ENCODE measurements at regions not wholly inside any gene's neighbourhood (a gene's known extent, or its start where the extent isn't known, plus 50 kb on each side); places are given as distances from the start of the nearest gene placed in this dataset.

GRCh38 chr4:14912426-14912825 lies 89.9 kb upstream of the CPEB2 start:
- TF ChIP-seq, protein P1, sequence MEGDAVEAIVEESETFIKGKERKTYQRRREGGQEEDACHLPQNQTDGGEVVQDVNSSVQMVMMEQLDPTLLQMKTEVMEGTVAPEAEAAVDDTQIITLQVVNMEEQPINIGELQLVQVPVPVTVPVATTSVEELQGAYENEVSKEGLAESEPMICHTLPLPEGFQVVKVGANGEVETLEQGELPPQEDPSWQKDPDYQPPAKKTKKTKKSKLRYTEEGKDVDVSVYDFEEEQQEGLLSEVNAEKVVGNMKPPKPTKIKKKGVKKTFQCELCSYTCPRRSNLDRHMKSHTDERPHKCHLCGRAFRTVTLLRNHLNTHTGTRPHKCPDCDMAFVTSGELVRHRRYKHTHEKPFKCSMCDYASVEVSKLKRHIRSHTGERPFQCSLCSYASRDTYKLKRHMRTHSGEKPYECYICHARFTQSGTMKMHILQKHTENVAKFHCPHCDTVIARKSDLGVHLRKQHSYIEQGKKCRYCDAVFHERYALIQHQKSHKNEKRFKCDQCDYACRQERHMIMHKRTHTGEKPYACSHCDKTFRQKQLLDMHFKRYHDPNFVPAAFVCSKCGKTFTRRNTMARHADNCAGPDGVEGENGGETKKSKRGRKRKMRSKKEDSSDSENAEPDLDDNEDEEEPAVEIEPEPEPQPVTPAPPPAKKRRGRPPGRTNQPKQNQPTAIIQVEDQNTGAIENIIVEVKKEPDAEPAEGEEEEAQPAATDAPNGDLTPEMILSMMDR (IDR thresholded peaks at IDR 0.05; ENCODE audit: extremely low read depth, insufficient read depth, missing control alignments), result no peak
- in situ Hi-C loops (cut with MboI; ENCODE audit: low pct_unique_long_range_greater_than_20kb, low sequenced_read_pairs, unreplicated experiment), result no loop called here
- DNase-seq (ENCODE audit: low spot score), result no peak

DNA sequence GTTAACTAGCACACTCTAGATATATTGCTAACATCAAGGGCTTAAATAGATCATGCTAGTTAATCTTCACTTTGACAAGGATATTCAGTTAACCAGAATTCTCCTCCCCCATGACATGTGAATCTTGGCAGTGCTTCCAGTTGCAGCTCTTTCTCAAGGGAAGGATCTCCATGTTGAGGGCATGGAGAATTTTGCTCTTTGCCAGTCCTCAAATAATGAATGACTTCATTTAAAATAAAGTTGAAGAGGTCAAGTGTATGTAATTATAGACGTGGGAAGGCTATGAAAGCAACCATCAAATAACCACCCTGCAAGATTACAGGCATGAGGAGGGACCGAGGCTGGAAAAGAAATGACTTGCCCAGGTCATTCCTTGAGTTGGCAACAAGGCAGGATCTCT lies 87.3 kb upstream of the CPEB2 start:
- no peak for DNase-seq (ENCODE audit: low spot score)
- in situ Hi-C loops (cut with MboI; ENCODE audit: low pct_unique_long_range_greater_than_20kb, low sequenced_read_pairs, unreplicated experiment), result no loop called here
- TF ChIP-seq, protein P1 (IDR thresholded peaks at IDR 0.05; ENCODE audit: extremely low read depth, insufficient read depth, missing control alignments), result no peak

DNA sequence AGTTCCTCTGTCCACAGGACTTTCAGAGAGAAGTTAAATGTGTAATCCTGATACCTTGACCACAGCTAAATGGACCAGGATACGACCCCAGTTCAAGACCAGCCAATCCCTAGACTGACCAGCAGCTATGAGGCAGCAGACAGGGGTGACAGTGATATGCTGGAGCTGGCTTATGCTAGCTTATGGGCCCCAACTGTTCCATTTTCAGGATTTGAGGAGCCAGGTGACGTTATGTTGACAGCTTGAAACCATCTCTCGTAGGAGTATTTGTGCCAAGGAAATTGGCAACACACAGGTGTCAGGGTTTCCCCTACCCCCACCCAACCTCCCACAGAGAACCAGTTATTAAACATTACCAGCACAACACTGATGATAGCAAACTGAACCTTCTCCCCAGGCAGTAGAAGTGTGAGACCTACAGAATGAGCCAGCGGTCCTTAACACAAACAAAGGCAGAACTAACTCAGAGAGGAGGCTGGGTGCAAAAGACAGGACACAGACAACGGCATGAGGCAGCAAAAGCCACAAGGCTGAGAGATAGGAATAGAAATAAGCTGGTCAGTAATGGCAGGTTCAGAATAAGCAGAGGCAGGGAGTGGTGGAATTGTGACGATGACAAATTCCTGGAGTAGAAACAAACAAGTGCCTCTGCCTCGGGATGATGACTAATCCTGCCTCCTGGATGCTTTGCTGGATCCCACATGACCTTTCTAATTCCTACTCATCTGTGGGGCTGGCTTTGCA lies 85.6 kb upstream of the CPEB2 start:
- in situ Hi-C loops (cut with MboI; ENCODE audit: low pct_unique_long_range_greater_than_20kb, low sequenced_read_pairs, unreplicated experiment), result no loop called here
- TF ChIP-seq, protein P1 (IDR thresholded peaks at IDR 0.05; ENCODE audit: extremely low read depth, insufficient read depth, missing control alignments), result no peak
- DNase-seq (ENCODE audit: low spot score), result no peak

GRCh38 chr4:14917298-14917633 lies 85.0 kb upstream of the CPEB2 start:
- in situ Hi-C loops (cut with MboI; ENCODE audit: low pct_unique_long_range_greater_than_20kb, low sequenced_read_pairs, unreplicated experiment), result no loop called here
- TF ChIP-seq, protein P1 (IDR thresholded peaks at IDR 0.05; ENCODE audit: extremely low read depth, insufficient read depth, missing control alignments), result no peak
- DNase-seq (ENCODE audit: low spot score), result no peak

DNA sequence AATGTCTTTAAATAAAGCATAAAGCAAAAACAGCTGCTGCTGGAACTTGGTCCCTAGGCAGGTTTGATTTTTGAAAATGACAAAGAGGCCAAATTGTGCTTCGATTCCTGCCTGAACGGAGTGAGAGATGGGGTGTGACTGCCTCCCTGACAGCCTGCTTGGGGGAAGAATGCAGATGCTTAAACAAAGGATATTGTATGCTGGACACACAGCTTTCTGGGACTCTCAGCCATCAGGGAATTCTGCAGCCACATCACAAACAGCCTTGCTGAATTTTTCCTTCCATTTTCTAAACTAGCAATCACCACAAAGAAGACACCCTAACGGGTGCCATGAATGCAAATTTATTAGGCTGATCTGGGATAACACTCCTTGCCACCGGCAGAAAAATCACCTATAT lies 83.9 kb upstream of the CPEB2 start:
- TF ChIP-seq, protein P1 (IDR thresholded peaks at IDR 0.05; ENCODE audit: extremely low read depth, insufficient read depth, missing control alignments), result no peak
- in situ Hi-C loops (cut with MboI; ENCODE audit: low pct_unique_long_range_greater_than_20kb, low sequenced_read_pairs, unreplicated experiment), result no loop called here
- no peak for DNase-seq (ENCODE audit: low spot score)

DNA sequence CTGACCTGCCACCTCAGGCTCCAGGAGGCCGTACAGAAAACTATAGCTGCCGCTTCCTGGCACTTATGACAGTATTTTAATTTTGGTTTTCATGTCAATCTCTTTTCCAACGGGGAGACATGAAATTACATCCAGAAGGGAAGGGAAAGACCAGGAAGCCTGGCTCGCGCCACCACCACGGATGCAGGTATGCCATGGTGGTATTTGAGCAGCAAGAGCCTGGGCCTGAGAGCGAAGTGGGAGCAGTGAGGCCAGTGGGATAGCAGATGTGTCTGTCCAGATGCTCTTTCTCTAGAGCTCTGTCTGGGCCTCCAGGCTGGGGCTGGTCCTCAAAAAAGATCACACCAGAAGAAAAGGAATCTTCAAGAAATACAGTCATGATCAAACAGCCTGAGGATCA lies 82.5 kb upstream of the CPEB2 start:
- no peak for DNase-seq (ENCODE audit: low spot score)
- TF ChIP-seq, protein P1 (IDR thresholded peaks at IDR 0.05; ENCODE audit: extremely low read depth, insufficient read depth, missing control alignments), result no peak
- in situ Hi-C loops (cut with MboI; ENCODE audit: low pct_unique_long_range_greater_than_20kb, low sequenced_read_pairs, unreplicated experiment), result no loop called here
